ENCODE measurements at regions not wholly inside any gene's neighbourhood (a gene's known extent, or its start where the extent isn't known, plus 50 kb on each side); places are given as distances from the start of the nearest gene placed in this dataset.

GRCh38 chr1:102089791-102090190, 93.1 kb upstream of the OLFM3 start:
- H3K4me3 ChIP-seq (ENCODE audit: low read length), result no peak overlapping the region
- DNase-seq (ENCODE audit: low read depth, low spot score), result no peak

- DNase-seq (ENCODE audit: low read depth, low spot score), result no peak
- H3K4me3 ChIP-seq (ENCODE audit: low read length), result no peak overlapping the region
These were observed 89.2 kb upstream of the OLFM3 start for GRCh38 chr1:102085896-102086295.

DNA sequence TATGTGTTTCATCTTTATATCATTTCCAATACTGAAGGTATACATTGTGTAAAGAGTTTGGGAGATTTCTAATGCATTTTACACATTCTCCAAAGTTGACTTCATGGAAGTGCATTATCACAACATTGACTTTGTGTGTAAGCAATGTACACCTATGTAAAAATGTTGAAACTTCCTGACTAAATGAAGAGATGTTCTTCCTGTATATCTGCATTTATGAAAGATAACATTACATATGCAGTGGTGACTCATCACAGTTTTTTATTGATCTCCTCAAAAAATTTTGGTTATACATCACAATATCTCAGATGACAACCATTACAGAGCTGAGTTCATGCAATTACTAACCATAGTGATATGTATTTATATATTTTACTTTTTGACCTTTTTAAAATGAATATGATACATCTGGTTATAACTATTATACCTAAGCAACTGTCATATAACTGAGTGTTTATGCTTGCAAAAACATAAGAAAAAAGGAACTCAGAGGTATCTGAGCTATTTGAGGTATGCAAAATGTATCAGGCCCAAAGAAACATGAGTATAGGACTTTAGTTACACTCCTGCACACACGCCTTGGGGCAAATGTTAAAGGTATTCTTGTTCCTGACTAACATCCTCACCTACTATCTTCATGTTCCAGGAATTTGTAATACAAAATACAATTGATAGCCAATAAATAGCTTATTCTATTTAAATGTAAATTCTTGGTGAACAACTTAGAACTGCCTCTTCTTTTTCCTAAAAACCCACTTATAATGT, 88.2 kb upstream of the OLFM3 start:
- DNase-seq (ENCODE audit: low read depth, low spot score), result no peak
- no peak overlapping the region for H3K4me3 ChIP-seq (ENCODE audit: low read length)

DNA sequence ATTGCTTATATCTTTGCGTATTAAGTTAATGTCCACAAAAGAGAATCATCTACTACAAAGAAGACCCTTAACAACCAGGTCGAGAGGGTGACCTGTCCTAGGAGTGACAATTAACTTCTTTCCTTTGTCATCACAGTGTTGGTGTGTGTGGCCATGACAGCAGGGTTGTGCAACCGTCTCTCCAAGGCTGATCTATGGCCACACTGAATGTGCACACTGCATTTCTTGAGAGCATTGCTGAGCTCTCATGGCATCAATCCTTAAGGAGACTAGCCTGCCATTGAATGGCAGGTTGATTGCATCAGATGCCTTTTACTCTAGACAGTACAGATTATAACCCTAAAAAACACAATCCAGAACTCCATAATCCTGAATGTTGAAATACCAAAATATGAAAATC, 86.5 kb upstream of the OLFM3 start:
- DNase-seq (ENCODE audit: low read depth, low spot score), result no peak
- H3K4me3 ChIP-seq (ENCODE audit: low read length), result no peak overlapping the region

- no peak for DNase-seq (ENCODE audit: low read depth, low spot score)
- no peak overlapping the region for H3K4me3 ChIP-seq (ENCODE audit: low read length)
These were observed 78.1 kb upstream of the OLFM3 start for GRCh38 chr1:102074874-102075273.

DNA sequence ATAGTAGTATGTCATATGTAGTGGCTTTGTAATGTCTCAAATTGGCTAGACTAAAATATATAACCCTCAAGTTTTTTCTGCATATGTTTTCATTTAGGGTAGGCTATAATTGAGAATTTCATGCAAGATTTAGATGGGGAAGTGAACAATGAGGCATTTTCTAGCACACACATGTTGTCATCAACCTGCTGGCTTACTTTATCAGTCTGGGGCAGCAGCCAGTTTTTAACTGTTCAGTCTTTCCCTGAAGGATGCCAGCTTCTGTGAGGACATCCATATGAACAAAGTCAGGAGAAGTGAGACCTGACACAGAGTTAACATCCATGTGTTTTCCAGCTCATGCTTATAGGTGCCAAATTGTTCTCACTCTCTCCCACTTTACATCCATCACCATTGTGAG, 74.7 kb upstream of the OLFM3 start:
- DNase-seq (ENCODE audit: low read depth, low spot score), result no peak
- no peak overlapping the region for H3K4me3 ChIP-seq (ENCODE audit: low read length)

DNA sequence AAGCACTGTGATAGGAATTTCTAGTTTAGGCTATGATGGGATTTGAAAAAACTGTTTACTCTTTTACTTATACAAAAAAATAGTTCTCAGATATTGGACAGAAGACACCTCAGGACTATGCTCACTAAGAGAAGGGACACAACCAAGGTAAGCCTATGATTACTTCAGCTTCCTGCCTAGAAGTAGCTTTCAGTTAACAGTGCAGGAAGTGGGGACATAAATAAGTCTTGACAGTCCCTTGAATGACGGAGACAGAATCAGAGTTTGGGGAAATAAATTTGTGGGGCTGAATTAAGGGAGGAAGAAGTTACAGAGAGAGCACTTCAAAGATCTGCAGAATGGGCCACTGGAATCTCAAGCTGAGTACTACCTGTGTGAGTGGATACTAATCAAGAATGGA, 53.8 kb upstream of the OLFM3 start:
- DNase-seq (ENCODE audit: low read depth, low spot score), result peak; percentile 34
- no peak overlapping the region for H3K4me3 ChIP-seq (ENCODE audit: low read length)

GRCh38 chr1:102047724-102048123, 51.0 kb upstream of the OLFM3 start:
- DNase-seq (ENCODE audit: low read depth, low spot score), result no peak
- H3K4me3 ChIP-seq (ENCODE audit: low read length), result no peak overlapping the region
